HL-60 (cell line): ENCODE measurements at regions not wholly inside any gene's neighbourhood (a gene's known extent, or its start where the extent isn't known, plus 50 kb on each side); places are given as distances from the start of the nearest gene placed in this dataset.
"Not testable (repeated sequence)": the region's sequence is repeated elsewhere in the genome, so short reads cannot be mapped to it uniquely, and the experiment has no call there.

Experiments used
- DNase-seq, 2 experiments: peaks; one replicate each; pipeline ENCODE4 v3.0.0-alpha.2; 2010 to 2020; ENCODE audit warnings: low read depth in 1 of 2, low spot score in 1 of 2
- H3K27ac ChIP-seq: fragments of 250-450 bp; sonication (Bioruptor Pico); replicated peaks from 2 replicates; pipeline ENCODE4 v1.5.1; 2020; ENCODE audit warnings: mild to moderate bottlenecking, moderate library complexity
- H3K27me3 ChIP-seq: fragments of 250-450 bp; sonication (Bioruptor Pico); 2 replicates; pipeline ENCODE4 v1.5.1; 2021; ENCODE audit warnings: mild to moderate bottlenecking, moderate library complexity; ENCODE audit not compliant: insufficient read depth, poor library complexity, severe bottlenecking
- H3K4me3 ChIP-seq: replicated peaks from 2 replicates; pipeline ENCODE4 v1.5.1; 2011; ENCODE audit warnings: mild to moderate bottlenecking, control low read depth, low read length; ENCODE audit not compliant: insufficient read depth
- CTCF ChIP-seq: IDR thresholded peaks from one replicate; pipeline ENCODE4 v1.5.1; 2011; ENCODE audit warnings: low read length, control low read depth, inconsistent platforms; ENCODE audit not compliant: insufficient read depth
- GABPA ChIP-seq: IDR thresholded peaks from 2 replicates; pipeline ENCODE4 v1.6.1; 2012; ENCODE audit warnings: low read depth
- POLR2AphosphoS5 ChIP-seq: IDR thresholded peaks from 2 replicates; pipeline ENCODE4 v1.6.1; 2012; ENCODE audit warnings: low read depth
- REST ChIP-seq: IDR thresholded peaks from 2 replicates; pipeline ENCODE4 v1.6.1; 2012; ENCODE audit warnings: low read depth; ENCODE audit not compliant: insufficient replicate concordance
- SPI1 ChIP-seq: IDR thresholded peaks from 2 replicates; pipeline ENCODE4 v1.6.1; 2012; ENCODE audit warnings: low read depth, mild to moderate bottlenecking, borderline replicate concordance

- no peak overlapping the region for H3K4me3 ChIP-seq
- no peak overlapping the region for H3K27ac ChIP-seq
- TF ChIP-seq REST: no peak
- TF ChIP-seq CTCF: no peak
- TF ChIP-seq SPI1: no peak
- TF ChIP-seq POLR2AphosphoS5: no peak
- TF ChIP-seq GABPA: no peak
- no peaks in the 10 kb centered on the region for H3K27me3 ChIP-seq
- DNase-seq: no peak
Measured at GRCh38 chr5:54384356-54384933, 71.1 kb upstream of the HSPB3 start.

- no peak overlapping the region for H3K27ac ChIP-seq
- H3K4me3 ChIP-seq: no peak overlapping the region
- H3K27me3 ChIP-seq: no peaks in the 10 kb centered on the region
- DNase-seq: no peak
- TF ChIP-seq GABPA: no peak
- no peak for TF ChIP-seq REST
- TF ChIP-seq POLR2AphosphoS5: no peak
Measured at GRCh38 chr5:54383941-54384340, 71.6 kb upstream of the HSPB3 start.

GRCh38 chr5:54383225-54383901 is 72.1 kb upstream of the HSPB3 start:
- H3K27ac ChIP-seq: no peak overlapping the region
- no peaks in the 10 kb centered on the region for H3K27me3 ChIP-seq
- TF ChIP-seq GABPA (no peak), REST (no peak), SPI1 (no peak), POLR2AphosphoS5 (no peak), CTCF (no peak)
- H3K4me3 ChIP-seq: no peak overlapping the region
- DNase-seq: no peak

GRCh38 chr5:54381319-54381718 is 70.9 kb upstream of the ARL15 start:
- H3K27ac ChIP-seq, H3K4me3 ChIP-seq, DNase-seq, H3K27me3 ChIP-seq: not testable (repeated sequence)
